Mammary epithelial cell (primary cell): ENCODE measurements at regions not wholly inside any gene's neighbourhood (a gene's known extent, or its start where the extent isn't known, plus 50 kb on each side); places are given as distances from the start of the nearest gene placed in this dataset.

Source experiments
- EZH2 ChIP-seq: IDR thresholded peaks from 2 replicates; pipeline ENCODE4 v1.6.1; 2012; ENCODE audit warnings: low read length, inconsistent platforms, borderline replicate concordance
- TF ChIP-seq, protein P1 (sequence below), 2 donors: IDR thresholded peaks in 1 of 2; conservative IDR thresholded peaks in 1 of 2; 2 replicates each; pipeline ENCODE4 v1.5.1; 2011 to 2012; ENCODE audit warnings: inconsistent platforms in 2 of 2, low read length in 2 of 2, mild to moderate bottlenecking in 2 of 2, control low read depth in 1 of 2, low read depth in 1 of 2; ENCODE audit not compliant: insufficient read depth in 1 of 2; ENCODE audit errors: extremely low read depth in 1 of 2

DNA sequence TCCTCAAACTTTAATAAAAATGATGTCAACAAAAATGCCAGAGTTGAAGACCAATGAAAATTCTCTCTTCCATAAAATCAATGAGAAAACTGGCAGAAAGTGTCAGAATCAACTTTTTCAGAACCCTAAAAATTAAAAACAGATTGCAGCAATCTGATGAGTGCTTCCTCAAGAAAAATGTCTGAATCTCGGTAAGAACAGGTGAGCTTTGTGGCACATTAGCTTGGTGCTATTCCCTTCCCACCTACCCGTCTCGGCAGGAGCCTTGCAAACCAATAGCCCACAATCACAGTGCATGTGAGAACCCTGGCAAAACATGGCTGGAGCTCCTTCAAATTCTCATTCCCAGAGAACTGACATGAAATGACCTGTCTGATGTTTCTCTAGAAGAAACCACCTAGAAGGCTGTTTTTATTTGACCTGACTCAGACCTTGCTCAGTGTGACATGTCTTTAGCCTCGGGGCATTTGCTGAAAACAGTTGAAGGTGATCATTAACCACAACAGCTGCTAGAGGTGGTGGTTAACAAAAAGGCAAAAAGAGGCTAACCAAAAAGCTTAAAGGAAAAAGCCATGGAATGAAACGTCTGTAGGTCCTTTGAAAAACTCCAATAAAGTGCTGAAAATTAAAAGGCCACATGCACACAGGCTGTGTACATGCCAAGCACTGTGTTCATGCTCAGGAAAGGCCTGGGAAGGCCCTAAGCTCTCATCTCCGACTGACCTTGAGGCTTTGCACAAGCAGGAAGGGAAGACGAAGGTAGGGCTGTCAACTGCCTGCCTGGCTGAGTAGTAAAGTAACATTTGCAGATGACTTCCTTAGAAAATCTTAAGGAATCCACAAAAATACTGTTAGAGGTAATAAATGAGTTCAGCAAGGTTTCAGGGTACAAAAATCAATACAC, 253.0 kb upstream of the NSMCE3 start:
- TF ChIP-seq, protein P1, sequence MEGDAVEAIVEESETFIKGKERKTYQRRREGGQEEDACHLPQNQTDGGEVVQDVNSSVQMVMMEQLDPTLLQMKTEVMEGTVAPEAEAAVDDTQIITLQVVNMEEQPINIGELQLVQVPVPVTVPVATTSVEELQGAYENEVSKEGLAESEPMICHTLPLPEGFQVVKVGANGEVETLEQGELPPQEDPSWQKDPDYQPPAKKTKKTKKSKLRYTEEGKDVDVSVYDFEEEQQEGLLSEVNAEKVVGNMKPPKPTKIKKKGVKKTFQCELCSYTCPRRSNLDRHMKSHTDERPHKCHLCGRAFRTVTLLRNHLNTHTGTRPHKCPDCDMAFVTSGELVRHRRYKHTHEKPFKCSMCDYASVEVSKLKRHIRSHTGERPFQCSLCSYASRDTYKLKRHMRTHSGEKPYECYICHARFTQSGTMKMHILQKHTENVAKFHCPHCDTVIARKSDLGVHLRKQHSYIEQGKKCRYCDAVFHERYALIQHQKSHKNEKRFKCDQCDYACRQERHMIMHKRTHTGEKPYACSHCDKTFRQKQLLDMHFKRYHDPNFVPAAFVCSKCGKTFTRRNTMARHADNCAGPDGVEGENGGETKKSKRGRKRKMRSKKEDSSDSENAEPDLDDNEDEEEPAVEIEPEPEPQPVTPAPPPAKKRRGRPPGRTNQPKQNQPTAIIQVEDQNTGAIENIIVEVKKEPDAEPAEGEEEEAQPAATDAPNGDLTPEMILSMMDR (conservative IDR thresholded peaks at IDR 0.05 in 1 of 2, IDR thresholded peaks at IDR 0.05 in 1 of 2; ENCODE audit: extremely low read depth in 1 of 2, insufficient read depth in 1 of 2, low read depth in 1 of 2, low read length in 2 of 2): no peak
- no peak for TF ChIP-seq EZH2
